Heart right ventricle (tissue), 16 donors: ENCODE measurements at regions not wholly inside any gene's neighbourhood (a gene's known extent, or its start where the extent isn't known, plus 50 kb on each side); places are given as distances from the start of the nearest gene placed in this dataset.
"Not testable (repeated sequence)": the region's sequence is repeated elsewhere in the genome, so short reads cannot be mapped to it uniquely, and the experiment has no call there.

Experiments used
- ATAC-seq, 8 donors: fragments of 200-7000 bp; cut with Tn5 transposase; one replicate each; pipeline ENCODE4 v1.9.1; 2020; ENCODE audit warnings: mild to moderate bottlenecking in 8 of 8, moderate library complexity in 8 of 8, moderate number of reproducible peaks in 1 of 8
- DNase-seq, 2 donors: peaks; one replicate each; pipeline ENCODE4 v3.0.0-alpha.2; 2020
- H3K27ac ChIP-seq, 10 donors: fragments of 200-600 bp; sonication (generic) in 2 of 10; one replicate each; pipeline versions ENCODE4 v1.5.0 to v1.8.0; 2020 to 2022; ENCODE audit warnings: mild to moderate bottlenecking in 3 of 10
- H3K27me3 ChIP-seq, 7 donors: fragments of 200-600 bp; one replicate each; pipeline ENCODE4 v1.8.0; 2021 to 2022; ENCODE audit warnings: mild to moderate bottlenecking in 2 of 7
- H3K36me3 ChIP-seq, 9 donors: fragments of 200-600 bp; sonication (generic) in 1 of 9; one replicate each; pipeline versions ENCODE4 v1.5.0 to v1.8.0; 2020 to 2022; ENCODE audit warnings: mild to moderate bottlenecking in 2 of 9
- H3K4me1 ChIP-seq, 9 donors: fragments of 200-600 bp; sonication (generic) in 1 of 9; one replicate each; pipeline versions ENCODE4 v1.5.0 to v1.8.0; 2020 to 2022; ENCODE audit warnings: mild to moderate bottlenecking in 4 of 9
- H3K4me3 ChIP-seq, 10 donors: fragments of 200-600 bp; sonication (generic) in 2 of 10; one replicate each; pipeline versions ENCODE4 v1.5.0 to v1.8.0; 2020 to 2022; ENCODE audit warnings: mild to moderate bottlenecking in 7 of 10, moderate library complexity in 2 of 10
- H3K9me3 ChIP-seq, 11 donors: fragments of 200-600 bp in 10 of 11; sonication (generic) in 2 of 11; one replicate each; pipeline versions ENCODE4 v1.5.0 to v1.8.0; 2013 to 2022; ENCODE audit warnings: mild to moderate bottlenecking in 2 of 11, control low read depth in 1 of 11, moderate library complexity in 1 of 11
- WGBS, 2 donors: extraction: QIAGEN DNeasy Blood & Tissue Kit; methylation state at CpG; one replicate each; pipeline ENCODE4 v1.1.7; 2013; ENCODE audit warnings: inconsistent platforms in 1 of 2; 5-methylcytosine and 5-hydroxymethylcytosine counted together
- intact Hi-C, 10 donors: fragments of 100-400 bp; cut with DNase I; formaldehyde crosslinking; loops; one replicate each; pipeline versions ENCODE4 v1.11.1 to v1.14.2; 2022
- TF ChIP-seq, protein P1 (sequence below), 9 donors: fragments of 200-600 bp; sonication (generic) in 2 of 9; IDR thresholded peaks; one replicate each; pipeline versions ENCODE4 v1.5.0 to v1.8.0; 2021 to 2022; ENCODE audit warnings: antibody characterized with exemption in 9 of 9, mild to moderate bottlenecking in 5 of 9, moderate library complexity in 1 of 9
- donor health status: Arrhythmogenic right ventricular cardiomyopathy.
- donor health status: ischemic (EF 13 %, LVEDD 7.1; RV severe dilation, severe dysfunction).
- donor health status: healthy with polysubstance abuse.
- donor health status: DM: no; HTN: yes; CAD: no.
- donor health status: DM: no; HTN: no; CAD: no.
- donor health status: ischemic (EF 25% LVEDD 6.9; RV normal size, moderate dysfunction).
- donor health status: ischemic (EF 25% LVEDD 5.7; RV mildly dilated, moderate dysfunction).
- donor health status: healthy.
- donor health status: DM: yes; HTN: yes; CAD: no.
- donor health status: Ischemic cardiomyopathy.
- donor health status: ischemic (EF 35%, LVEDD 5.7; RV mildly dilated, moderate dysfunction).
- donor health status: nonischemic (EF 11% LVEDD 7.7; RV severe dilation, severe dysfunction).
- donor health status: DM: yes; HTN: yes; CAD: no.
- donor health status: PGD.
- donor health status: ischemic (EF 29% LVEDD 5.4; RV normal size, mild dysfunction).
- donor health status: nonischemic (EF 23%, LVEDD 6.1; RV moderate dilation, normal function).

DNA sequence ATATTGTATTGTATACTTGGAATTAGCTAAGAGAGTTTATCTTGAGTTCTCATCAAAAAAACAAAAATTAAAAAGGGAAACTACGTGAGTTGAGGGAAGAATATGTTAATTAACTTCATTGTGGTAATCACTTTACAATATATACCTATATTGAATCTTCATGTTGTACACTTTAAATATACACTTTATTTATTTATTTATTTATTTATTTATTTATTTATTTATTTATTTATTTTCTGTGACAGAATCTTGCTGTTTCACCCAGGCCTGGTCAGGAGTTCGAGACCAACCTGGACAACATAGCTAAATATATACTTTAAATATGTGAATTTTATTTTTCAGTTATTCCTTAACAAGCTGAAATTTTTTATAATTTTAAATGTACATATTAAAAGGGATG lies 74.1 kb downstream of the VIP start:
- TF ChIP-seq, protein P1, sequence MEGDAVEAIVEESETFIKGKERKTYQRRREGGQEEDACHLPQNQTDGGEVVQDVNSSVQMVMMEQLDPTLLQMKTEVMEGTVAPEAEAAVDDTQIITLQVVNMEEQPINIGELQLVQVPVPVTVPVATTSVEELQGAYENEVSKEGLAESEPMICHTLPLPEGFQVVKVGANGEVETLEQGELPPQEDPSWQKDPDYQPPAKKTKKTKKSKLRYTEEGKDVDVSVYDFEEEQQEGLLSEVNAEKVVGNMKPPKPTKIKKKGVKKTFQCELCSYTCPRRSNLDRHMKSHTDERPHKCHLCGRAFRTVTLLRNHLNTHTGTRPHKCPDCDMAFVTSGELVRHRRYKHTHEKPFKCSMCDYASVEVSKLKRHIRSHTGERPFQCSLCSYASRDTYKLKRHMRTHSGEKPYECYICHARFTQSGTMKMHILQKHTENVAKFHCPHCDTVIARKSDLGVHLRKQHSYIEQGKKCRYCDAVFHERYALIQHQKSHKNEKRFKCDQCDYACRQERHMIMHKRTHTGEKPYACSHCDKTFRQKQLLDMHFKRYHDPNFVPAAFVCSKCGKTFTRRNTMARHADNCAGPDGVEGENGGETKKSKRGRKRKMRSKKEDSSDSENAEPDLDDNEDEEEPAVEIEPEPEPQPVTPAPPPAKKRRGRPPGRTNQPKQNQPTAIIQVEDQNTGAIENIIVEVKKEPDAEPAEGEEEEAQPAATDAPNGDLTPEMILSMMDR (IDR thresholded peaks at IDR 0.05), result no peak
- intact Hi-C loops, result no loop called here
- no peaks in the 10 kb centered on the region for H3K36me3 ChIP-seq
- H3K27ac ChIP-seq, result no peak overlapping the region
- no peaks in the 10 kb centered on the region for H3K9me3 ChIP-seq
- H3K4me3 ChIP-seq, result no peak overlapping the region
- no peaks in the 10 kb centered on the region for H3K4me1 ChIP-seq
- DNase-seq, result no peak
- no peak for ATAC-seq
- H3K27me3 ChIP-seq, result no peaks in the 10 kb centered on the region
- 84 to 89% methylated on average over 2 of the region's 2 CpGs for WGBS, 2 donors

DNA sequence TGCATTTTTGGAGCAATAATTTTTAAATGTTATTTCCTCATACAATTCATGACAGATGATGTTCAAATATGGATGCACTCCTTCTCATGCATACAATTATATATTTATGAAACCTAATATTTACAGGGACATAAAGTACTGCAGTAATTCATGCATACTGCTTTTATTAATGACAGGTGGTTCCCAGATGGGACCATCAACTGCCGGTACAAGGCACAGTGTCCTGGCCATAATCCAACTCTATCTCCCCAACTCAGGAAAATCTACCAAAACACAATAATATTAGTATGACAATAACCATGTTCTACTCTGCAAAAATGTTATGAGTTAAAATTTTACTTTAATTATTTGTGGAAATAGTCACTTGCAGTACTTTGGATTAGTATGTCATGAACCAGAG lies 77.8 kb downstream of the VIP start:
- H3K36me3 ChIP-seq, result no peaks in the 10 kb centered on the region
- intact Hi-C loops, result no loop called here
- DNase-seq (no peak), ATAC-seq (no peak)
- H3K27ac ChIP-seq, result no peak overlapping the region
- H3K4me1 ChIP-seq, result no peaks in the 10 kb centered on the region
- TF ChIP-seq, protein P1 (IDR thresholded peaks at IDR 0.05), result no peak
- H3K4me3 ChIP-seq, result no peak overlapping the region
- H3K9me3 ChIP-seq, result no peaks in the 10 kb centered on the region
- H3K27me3 ChIP-seq, result no peaks in the 10 kb centered on the region
- 32 to 38% methylated on average over 1 of the region's 1 CpG for WGBS, 2 donors

DNA sequence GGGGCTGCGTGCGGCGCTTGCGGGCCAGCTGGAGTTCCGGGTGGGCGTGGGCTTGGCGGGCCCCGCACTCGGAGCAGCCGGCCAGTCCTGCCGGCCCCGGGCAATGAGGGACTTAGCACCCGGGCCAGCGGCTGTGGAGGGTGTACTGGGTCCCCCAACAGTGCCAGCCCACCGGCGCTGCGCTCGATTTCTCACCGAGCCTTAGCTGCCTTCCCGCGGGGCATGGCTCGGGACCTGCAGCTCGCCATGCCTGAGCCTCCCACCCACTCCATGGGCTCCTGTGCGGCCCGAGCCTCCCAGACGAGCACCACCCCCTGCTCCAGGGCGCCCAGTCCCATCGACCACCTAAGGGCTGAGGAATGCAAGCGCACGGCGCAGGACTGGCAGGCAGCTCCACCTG lies 83.8 kb downstream of the VIP start:
- H3K4me3 ChIP-seq, H3K9me3 ChIP-seq, H3K4me1 ChIP-seq, ATAC-seq, DNase-seq, intact Hi-C loops, H3K27ac ChIP-seq, H3K36me3 ChIP-seq, H3K27me3 ChIP-seq: not testable (repeated sequence)
- 96 to 97% methylated on average over 26 to 31 of the region's 31 CpGs for whole genome bisulfite sequencing, 2 donors

DNA sequence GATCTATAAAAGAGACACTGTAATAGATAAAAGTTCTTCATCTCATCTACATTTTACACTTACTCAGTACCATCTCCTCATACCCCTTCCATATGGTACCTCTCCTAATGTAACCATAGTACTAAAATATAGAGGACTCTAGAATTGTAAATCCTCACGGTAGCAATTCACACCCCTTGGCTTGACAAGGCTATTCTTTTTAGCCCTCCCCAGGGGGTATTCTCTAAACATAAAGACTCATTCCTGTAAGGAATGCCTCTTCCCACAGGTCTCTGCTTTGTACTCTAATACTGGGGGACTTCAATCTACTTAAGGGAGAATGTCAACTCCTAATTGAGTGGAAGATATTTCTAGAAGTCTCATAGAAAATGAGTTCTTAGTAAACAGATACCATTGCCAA lies 85.9 kb downstream of the VIP start:
- DNase-seq (no peak), ATAC-seq (no peak)
- Histone ChIP-seq H3K27me3 (no peaks in the 10 kb centered on the region), H3K4me1 (no peaks in the 10 kb centered on the region), H3K36me3 (no peaks in the 10 kb centered on the region), H3K27ac (no peak overlapping the region), H3K4me3 (no peak overlapping the region), H3K9me3 (peaks cover 0 to 4% (median 0%) of the 10 kb centered on the region in 11 donors)
- 19 to 23% methylated on average over 1 of the region's 1 CpG for WGBS, 2 donors
- intact Hi-C loops, result no loop called here
- TF ChIP-seq, protein P1 (IDR thresholded peaks at IDR 0.05), result no peak

DNA sequence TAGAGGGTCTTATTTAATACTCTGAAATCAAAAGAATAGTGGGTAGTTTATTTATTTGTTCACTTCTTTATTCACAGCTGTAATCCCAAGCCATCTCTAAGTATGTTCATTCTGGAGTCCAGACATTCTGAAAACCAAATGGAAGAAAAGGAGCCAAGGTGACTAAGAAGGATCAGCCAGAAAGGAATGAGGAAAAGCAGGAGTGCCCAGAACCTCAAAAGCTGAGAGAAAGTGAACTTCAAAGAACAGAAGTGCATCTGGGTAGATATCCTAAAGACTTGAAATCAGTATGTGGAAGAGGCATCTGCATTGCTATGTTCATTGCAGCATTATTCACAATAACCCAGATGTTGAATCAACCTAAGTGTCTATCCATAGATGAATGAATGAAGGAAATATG lies 94.8 kb downstream of the VIP start:
- Histone ChIP-seq H3K4me1 (no peaks in the 10 kb centered on the region), H3K4me3 (no peak overlapping the region), H3K27ac (no peak overlapping the region), H3K9me3 (no peaks in the 10 kb centered on the region), H3K36me3 (no peaks in the 10 kb centered on the region), H3K27me3 (peaks cover 0 to 4% (median 0%) of the 10 kb centered on the region in 7 donors)
- intact Hi-C loops, result no loop called here
- no peak for DNase-seq
- ATAC-seq, result no peak
- TF ChIP-seq, protein P1 (IDR thresholded peaks at IDR 0.05), result no peak
